IMR-90 (cell line): ENCODE measurements at regions not wholly inside any gene's neighbourhood (a gene's known extent, or its start where the extent isn't known, plus 50 kb on each side); places are given as distances from the start of the nearest gene placed in this dataset.

Experiments
- ATAC-seq: fragments of 200-7000 bp; cut with Tn5 transposase; 2 replicates; pipeline ENCODE4 v1.9.1; 2020; ENCODE audit warnings: low read depth, mild to moderate bottlenecking, moderate library complexity
- BruUV-seq: library from RNA; stranded (reverse); fragments of 400-500 nt; replicated peaks from 2 replicates; lab custom pipeline; 2021; lab: Mats Ljungman, UMichigan
- CTCF ChIA-PET: fragments of 300-600 bp; formaldehyde crosslinking; extraction: SDS; loops from one replicate; lab custom pipeline; 2021; ENCODE audit warnings: antibody characterized with exemption; lab: Yijun Ruan, JAX
- POLR2A ChIA-PET: fragments of 300-600 bp; sonication (Branson Sonifier 250); formaldehyde crosslinking; loops from one replicate; lab custom pipeline; 2022; ENCODE audit warnings: antibody characterized with exemption; ENCODE audit not compliant: unreplicated experiment; lab: Charles Lee
- DNase-seq: peaks from one replicate; pipeline ENCODE4 v3.0.0; 2013
- H2AFZ ChIP-seq: replicated peaks from 2 replicates; pipeline ENCODE3; 2013; ENCODE audit warnings: low read length, mild to moderate bottlenecking; ENCODE audit not compliant: poor library complexity
- H2AK5ac ChIP-seq: 2 replicates; pipeline ENCODE4 v1.6.1; 2013; ENCODE audit warnings: low read depth, low read length, inconsistent platforms
- H2AK9ac ChIP-seq: replicated peaks from 2 replicates; pipeline ENCODE3; 2013; ENCODE audit warnings: mild to moderate bottlenecking, low read depth, low read length, moderate library complexity; ENCODE audit not compliant: poor library complexity
- H2BK120ac ChIP-seq: 2 replicates; pipeline ENCODE4 v1.6.1; 2013; ENCODE audit warnings: low read depth, low read length, inconsistent platforms
- H2BK15ac ChIP-seq: 3 replicates; pipeline ENCODE4 v1.6.1; 2013; ENCODE audit warnings: low read depth, low read length, inconsistent platforms
- H2BK20ac ChIP-seq: 2 replicates; pipeline ENCODE4 v1.6.1; 2013; ENCODE audit warnings: low read depth, mild to moderate bottlenecking, inconsistent platforms, low read length, moderate library complexity
- H2BK5ac ChIP-seq: 2 replicates; pipeline ENCODE4 v1.6.1; 2013; ENCODE audit warnings: mild to moderate bottlenecking, low read depth, low read length, inconsistent platforms; ENCODE audit not compliant: poor library complexity, severe bottlenecking
- H3K14ac ChIP-seq: replicated peaks from 2 replicates; pipeline ENCODE4 v1.6.1; 2013; ENCODE audit warnings: low read depth, low read length, inconsistent platforms
- H3K18ac ChIP-seq: 2 replicates; pipeline ENCODE4 v1.6.1; 2013; ENCODE audit warnings: low read depth, low read length, control low read depth
- H3K23ac ChIP-seq: 2 replicates; pipeline ENCODE4 v1.6.1; 2013; ENCODE audit warnings: low read depth, low read length, inconsistent platforms
- H3K27ac ChIP-seq: 2 replicates; pipeline ENCODE4 v1.5.1; 2013; ENCODE audit warnings: mild to moderate bottlenecking, control low read depth, low read length; ENCODE audit not compliant: insufficient read depth
- H3K27me3 ChIP-seq: 2 replicates; pipeline ENCODE4 v1.6.1; 2013; ENCODE audit warnings: low read length; ENCODE audit not compliant: control insufficient read depth, insufficient read depth
- H3K36me3 ChIP-seq: 2 replicates; pipeline ENCODE4 v1.6.1; 2013; ENCODE audit warnings: low read length, mixed read lengths; ENCODE audit not compliant: control insufficient read depth, insufficient read depth
- H3K4ac ChIP-seq: 2 replicates; pipeline ENCODE4 v1.6.1; 2013; ENCODE audit warnings: low read depth, low read length, inconsistent platforms
- H3K4me1 ChIP-seq: 2 replicates; pipeline ENCODE4 v1.6.1; 2013; ENCODE audit warnings: low read length, mixed read lengths; ENCODE audit not compliant: control insufficient read depth, insufficient read depth
- H3K4me2 ChIP-seq: 2 replicates; pipeline ENCODE4 v1.6.1; 2013; ENCODE audit warnings: low read depth, mild to moderate bottlenecking, control low read depth, low read length, moderate library complexity
- H3K4me3 ChIP-seq: 2 replicates; pipeline ENCODE4 v1.5.1; 2013; ENCODE audit warnings: low read depth, mild to moderate bottlenecking, control low read depth, low read length, moderate library complexity; ENCODE audit not compliant: insufficient read depth
- H3K56ac ChIP-seq: 2 replicates; pipeline ENCODE4 v1.6.1; 2013; ENCODE audit warnings: low read length, inconsistent platforms; ENCODE audit not compliant: insufficient read depth; ENCODE audit errors: extremely low read depth
- H3K79me1 ChIP-seq, 2 experiments: 2 replicates each; pipeline ENCODE4 v1.6.1; 2013; ENCODE audit warnings: low read length in 2 of 2, inconsistent platforms in 1 of 2, low read depth in 1 of 2
- H3K9ac ChIP-seq: 2 replicates; pipeline ENCODE4 v1.6.1; 2013; ENCODE audit warnings: low read depth, low read length, control low read depth
- H3K9me1 ChIP-seq: 2 replicates; pipeline ENCODE4 v1.6.1; 2013; ENCODE audit warnings: low read length, inconsistent platforms; ENCODE audit not compliant: insufficient read depth
- H3K9me3 ChIP-seq: 2 replicates; pipeline ENCODE4 v1.6.1; 2013; ENCODE audit warnings: low read length; ENCODE audit not compliant: control insufficient read depth, insufficient read depth
- H4K20me1 ChIP-seq: 2 replicates; pipeline ENCODE4 v1.6.1; 2013; ENCODE audit warnings: low read length, inconsistent platforms; ENCODE audit not compliant: insufficient read depth
- H4K5ac ChIP-seq: 2 replicates; pipeline ENCODE4 v1.6.1; 2013; ENCODE audit warnings: mild to moderate bottlenecking, low read depth, low read length, control low read depth
- H4K8ac ChIP-seq, 2 experiments: 2 replicates each; pipeline ENCODE4 v1.6.1; 2013; ENCODE audit warnings: low read depth in 2 of 2, low read length in 2 of 2, control low read depth in 1 of 2, inconsistent platforms in 1 of 2
- H4K91ac ChIP-seq: 2 replicates; pipeline ENCODE4 v1.6.1; 2013; ENCODE audit warnings: low read depth, low read length, inconsistent platforms; ENCODE audit not compliant: insufficient read depth
- BHLHE40 ChIP-seq: fragments of 150-350 bp; IDR thresholded peaks from 2 replicates; pipeline ENCODE4 v1.6.1; 2016; ENCODE audit warnings: mild to moderate bottlenecking, low read depth, low read length
- CEBPB ChIP-seq: IDR thresholded peaks from 2 replicates; pipeline ENCODE4 v1.6.1; 2012; ENCODE audit warnings: low read depth, low read length, improper control_type of control experiment
- CHD1 ChIP-seq: IDR thresholded peaks from 2 replicates; pipeline ENCODE4 v1.6.1; 2012; ENCODE audit warnings: low read depth, low read length, improper control_type of control experiment
- CTCF ChIP-seq: conservative IDR thresholded peaks from 2 replicates; pipeline ENCODE4 v1.5.1; 2012; ENCODE audit warnings: mild to moderate bottlenecking, low read depth, low read length, improper control_type of control experiment
- FOS ChIP-seq: fragments of 150-350 bp; IDR thresholded peaks from 2 replicates; pipeline ENCODE4 v1.6.1; 2016; ENCODE audit warnings: low read depth, low read length
- MAFK ChIP-seq: IDR thresholded peaks from 2 replicates; pipeline ENCODE4 v1.6.1; 2012; ENCODE audit warnings: low read depth, low read length, improper control_type of control experiment
- MAZ ChIP-seq: IDR thresholded peaks from 2 replicates; pipeline ENCODE4 v1.6.1; 2012; ENCODE audit warnings: low read depth, mild to moderate bottlenecking, low read length, improper control_type of control experiment, moderate library complexity, borderline replicate concordance
- MXI1 ChIP-seq: IDR thresholded peaks from 2 replicates; pipeline ENCODE4 v1.6.1; 2012; ENCODE audit warnings: low read depth, mild to moderate bottlenecking, low read length, moderate library complexity, borderline replicate concordance
- NFE2L2 ChIP-seq: fragments of 150-350 bp; IDR thresholded peaks from 2 replicates; pipeline ENCODE4 v1.6.1; 2016; ENCODE audit warnings: low read depth, mild to moderate bottlenecking, low read length
- RAD21 ChIP-seq: IDR thresholded peaks from 2 replicates; pipeline ENCODE4 v1.6.1; 2012; ENCODE audit warnings: low read length, improper control_type of control experiment
- RCOR1 ChIP-seq: IDR thresholded peaks from 2 replicates; pipeline ENCODE4 v1.6.1; 2012; ENCODE audit warnings: mild to moderate bottlenecking, low read length, improper control_type of control experiment; ENCODE audit not compliant: insufficient replicate concordance
- RFX5 ChIP-seq: IDR thresholded peaks from 2 replicates; pipeline ENCODE4 v1.8.0; 2012; ENCODE audit warnings: low read depth, mild to moderate bottlenecking, low read length, moderate library complexity
- SMC3 ChIP-seq: fragments of 150-350 bp; IDR thresholded peaks from 2 replicates; pipeline ENCODE4 v1.6.1; 2016; ENCODE audit warnings: low read depth, mild to moderate bottlenecking, antibody characterized with exemption, low read length, moderate library complexity
- WGBS, 2 experiments: methylation state at CpG; one replicate each; pipeline versions ENCODE4 v1.1.5 to v1.1.7; 2013; ENCODE audit warnings: missing lambda C conversion rate in 2 of 2; ENCODE audit not compliant: insufficient read length in 1 of 2; ENCODE audit errors: extremely low coverage in 2 of 2; 5-methylcytosine and 5-hydroxymethylcytosine counted together
- dilution Hi-C: fragments of 300-500 bp; cut with HindIII; formaldehyde crosslinking; loops from one replicate; pipeline ENCODE4 v1.14.3; 2018; ENCODE audit warnings: low sequenced_read_pairs; ENCODE audit not compliant: unreplicated experiment
- in situ Hi-C: fragments of 300-500 bp; cut with MboI; formaldehyde crosslinking; loops from 3 replicates; pipeline ENCODE4 v1.14.3; 2019; ENCODE audit warnings: low sequenced_read_pairs, inconsistent platforms, mixed read lengths
- intact Hi-C: fragments of 100-400 bp; cut with micrococcal nuclease; formaldehyde crosslinking; loops from 2 replicates; pipeline ENCODE4 v1.10.0; 2022
- TF ChIP-seq, protein P1 (sequence below): fragments of 150-350 bp; IDR thresholded peaks from 2 replicates; pipeline ENCODE4 v1.6.1; 2016; ENCODE audit warnings: low read depth, mild to moderate bottlenecking, low read length, moderate library complexity, borderline replicate concordance
- TF ChIP-seq, protein P2 (sequence below): fragments of 150-350 bp; IDR thresholded peaks from 2 replicates; pipeline ENCODE4 v1.6.1; 2017; ENCODE audit warnings: mild to moderate bottlenecking, antibody characterized with exemption, low read length, low read depth

DNA sequence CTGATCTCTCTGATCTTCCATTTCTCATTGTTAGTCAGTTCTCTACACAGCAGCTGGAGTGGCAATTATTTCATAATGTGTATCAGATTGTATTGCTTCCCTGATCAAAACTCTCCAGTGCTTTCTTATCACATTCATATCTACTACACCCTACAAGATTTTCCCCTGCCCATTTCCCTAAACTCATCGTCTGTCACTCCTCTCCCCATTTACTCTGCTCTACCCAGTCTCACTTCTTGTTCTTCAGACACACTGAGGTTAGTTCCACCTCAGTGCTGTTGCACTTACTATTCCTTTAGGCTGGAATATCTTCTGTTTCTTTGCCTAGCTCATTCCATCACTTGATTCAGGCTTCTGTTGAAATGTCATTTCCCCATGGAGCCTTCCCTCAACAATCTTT is 197.1 kb downstream of the SATB1 start:
- Histone ChIP-seq H2AFZ (no peak overlapping the region), H2AK9ac (no peak overlapping the region), H3K18ac (no peak overlapping the region), H2BK120ac (no peak overlapping the region), H2BK20ac (no peak overlapping the region), H4K5ac (no peak overlapping the region), H2BK5ac (no peak overlapping the region), H3K9me1 (no peaks in the 10 kb centered on the region), H3K4me3 (no peak overlapping the region), H2BK15ac (no peak overlapping the region), H3K23ac (no peak overlapping the region), H4K20me1 (no peaks in the 10 kb centered on the region), H3K36me3 (no peaks in the 10 kb centered on the region), H4K8ac (no peak overlapping the region), H3K14ac (no peak overlapping the region), H3K4me2 (no peak overlapping the region), H4K91ac (no peak overlapping the region), H3K56ac (no peak overlapping the region), H2AK5ac (no peak overlapping the region), H3K9me3 (no peaks in the 10 kb centered on the region), H3K4me1 (no peaks in the 10 kb centered on the region), H3K27ac (no peak overlapping the region), H3K79me1 (no peaks in the 10 kb centered on the region), H3K27me3 (no peaks in the 10 kb centered on the region), H3K4ac (no peak overlapping the region), H3K9ac (no peak overlapping the region)
- dilution Hi-C loops (no loop called here), in situ Hi-C loops (no loop called here), intact Hi-C loops (no loop called here)
- WGBS, 2 experiments, result 57% methylated on average over 1 of the region's 1 CpG; no CpG with 5 or more reads in 1 of the 2 experiments
- DNase-seq (no peak), ATAC-seq (no peak)
- no TSS peak for BruUV-seq
- no peak for TF ChIP-seq RCOR1
- TF ChIP-seq BHLHE40, result no peak
- no peak for TF ChIP-seq CTCF
- no peak for TF ChIP-seq RAD21
- no peak for TF ChIP-seq MAFK
- TF ChIP-seq RFX5, result no peak
- TF ChIP-seq MAZ, result no peak
- TF ChIP-seq MXI1, result no peak
- TF ChIP-seq, protein P1, sequence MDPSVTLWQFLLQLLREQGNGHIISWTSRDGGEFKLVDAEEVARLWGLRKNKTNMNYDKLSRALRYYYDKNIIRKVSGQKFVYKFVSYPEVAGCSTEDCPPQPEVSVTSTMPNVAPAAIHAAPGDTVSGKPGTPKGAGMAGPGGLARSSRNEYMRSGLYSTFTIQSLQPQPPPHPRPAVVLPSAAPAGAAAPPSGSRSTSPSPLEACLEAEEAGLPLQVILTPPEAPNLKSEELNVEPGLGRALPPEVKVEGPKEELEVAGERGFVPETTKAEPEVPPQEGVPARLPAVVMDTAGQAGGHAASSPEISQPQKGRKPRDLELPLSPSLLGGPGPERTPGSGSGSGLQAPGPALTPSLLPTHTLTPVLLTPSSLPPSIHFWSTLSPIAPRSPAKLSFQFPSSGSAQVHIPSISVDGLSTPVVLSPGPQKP, result no peak
- no peak for TF ChIP-seq FOS
- no peak for TF ChIP-seq NFE2L2
- no peak for TF ChIP-seq SMC3
- TF ChIP-seq CEBPB, result no peak
- TF ChIP-seq CHD1, result no peak
- TF ChIP-seq, protein P2, sequence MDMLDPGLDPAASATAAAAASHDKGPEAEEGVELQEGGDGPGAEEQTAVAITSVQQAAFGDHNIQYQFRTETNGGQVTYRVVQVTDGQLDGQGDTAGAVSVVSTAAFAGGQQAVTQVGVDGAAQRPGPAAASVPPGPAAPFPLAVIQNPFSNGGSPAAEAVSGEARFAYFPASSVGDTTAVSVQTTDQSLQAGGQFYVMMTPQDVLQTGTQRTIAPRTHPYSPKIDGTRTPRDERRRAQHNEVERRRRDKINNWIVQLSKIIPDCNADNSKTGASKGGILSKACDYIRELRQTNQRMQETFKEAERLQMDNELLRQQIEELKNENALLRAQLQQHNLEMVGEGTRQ, result no peak
- CTCF ChIA-PET, result interaction anchor here (1.1 kb wide), 1 partner anchor 9 kb away, joined by 3 read pairs; no protein-coding TSS in a partner anchor
- POLR2A ChIA-PET, result no interaction called here
